Gastroesophageal sphincter (tissue), 4 donors: ENCODE measurements at regions not wholly inside any gene's neighbourhood (a gene's known extent, or its start where the extent isn't known, plus 50 kb on each side); places are given as distances from the start of the nearest gene placed in this dataset.

Experiments
- ATAC-seq: fragments of 150-250 bp; one replicate; pipeline ENCODE4 v1.9.1; 2016; ENCODE audit warnings: mild to moderate bottlenecking, moderate library complexity
- H3K27ac ChIP-seq, 4 donors: fragments of 200-600 bp; sonication (generic) in 3 of 4; 1 replicate in 3 of 4; 2 replicates in 1 of 4; pipeline ENCODE4 v1.5.1; 2016 to 2019
- H3K27me3 ChIP-seq: fragments of 200-600 bp; sonication (generic); one replicate; pipeline ENCODE4 v1.5.1; 2019
- H3K36me3 ChIP-seq, 2 donors: fragments of 200-600 bp; sonication (generic); one replicate each; pipeline ENCODE4 v1.5.1; 2019; ENCODE audit warnings: control low read depth in 1 of 2
- H3K4me1 ChIP-seq, 3 donors: fragments of 200-600 bp; sonication (generic); 1 replicate in 2 of 3; 2 replicates in 1 of 3; pipeline ENCODE4 v1.5.1; 2016 to 2019; ENCODE audit warnings: control low read depth in 2 of 3
- H3K4me3 ChIP-seq, 2 donors: fragments of 200-600 bp; sonication (generic); one replicate each; pipeline ENCODE4 v1.5.1; 2019; ENCODE audit warnings: mild to moderate bottlenecking in 1 of 2, moderate library complexity in 1 of 2
- H3K9me3 ChIP-seq, 3 donors: fragments of 200-600 bp; sonication (generic); one replicate each; pipeline ENCODE4 v1.5.1; 2017 to 2019; ENCODE audit warnings: control low read depth in 2 of 3
- EP300 ChIP-seq: sonication (generic); formaldehyde crosslinking; IDR thresholded peaks from one replicate; pipeline ENCODE4 v1.6.1; 2017; ENCODE audit warnings: antibody characterized with exemption, mild to moderate bottlenecking
- POLR2A ChIP-seq, 2 donors: fragments of 450-650 bp; IDR thresholded peaks; one replicate each; pipeline ENCODE4 v1.6.1; 2017; ENCODE audit warnings: antibody characterized with exemption in 2 of 2, mild to moderate bottlenecking in 2 of 2, moderate library complexity in 1 of 2
- POLR2AphosphoS5 ChIP-seq: sonication (generic); formaldehyde crosslinking; IDR thresholded peaks from one replicate; pipeline ENCODE4 v1.6.1; 2017; ENCODE audit warnings: antibody characterized with exemption
- WGBS, 2 donors: methylation state at CpG; one replicate each; pipeline ENCODE4 v1.1.5; 2018; ENCODE audit warnings: low coverage in 1 of 2; 5-methylcytosine and 5-hydroxymethylcytosine counted together
- TF ChIP-seq, protein P1 (sequence below), 4 experiments: fragments of 200-600 bp in 2 of 4; fragments of 450-650 bp in 2 of 4; sonication (generic) in 1 of 4; IDR thresholded peaks; one replicate each; pipeline ENCODE4 v1.5.1; 2017 to 2019; ENCODE audit warnings: antibody characterized with exemption in 4 of 4, mild to moderate bottlenecking in 2 of 4, moderate library complexity in 2 of 4

DNA sequence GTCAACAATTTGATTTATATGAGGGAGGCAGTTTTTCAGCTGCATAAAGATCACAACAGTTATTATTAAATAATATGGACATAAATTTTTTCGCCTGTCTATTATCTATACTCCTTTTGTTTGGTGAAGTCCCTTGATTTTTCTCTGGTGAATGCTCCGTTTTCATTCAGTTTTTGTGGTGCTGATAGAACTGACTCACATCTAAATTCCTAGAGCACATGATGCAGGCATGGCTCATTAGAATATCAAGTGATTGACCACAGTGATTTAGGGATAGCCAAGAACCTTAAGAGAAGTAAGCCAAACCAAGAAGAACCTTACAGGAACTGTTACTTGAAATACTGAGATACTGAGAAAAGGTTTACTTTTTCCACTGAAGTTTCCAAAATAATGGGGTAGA, 208.9 kb downstream of the PRR20E start:
- no peaks in the 10 kb centered on the region for H3K4me1 ChIP-seq
- no peak overlapping the region for H3K4me3 ChIP-seq
- TF ChIP-seq, protein P1, sequence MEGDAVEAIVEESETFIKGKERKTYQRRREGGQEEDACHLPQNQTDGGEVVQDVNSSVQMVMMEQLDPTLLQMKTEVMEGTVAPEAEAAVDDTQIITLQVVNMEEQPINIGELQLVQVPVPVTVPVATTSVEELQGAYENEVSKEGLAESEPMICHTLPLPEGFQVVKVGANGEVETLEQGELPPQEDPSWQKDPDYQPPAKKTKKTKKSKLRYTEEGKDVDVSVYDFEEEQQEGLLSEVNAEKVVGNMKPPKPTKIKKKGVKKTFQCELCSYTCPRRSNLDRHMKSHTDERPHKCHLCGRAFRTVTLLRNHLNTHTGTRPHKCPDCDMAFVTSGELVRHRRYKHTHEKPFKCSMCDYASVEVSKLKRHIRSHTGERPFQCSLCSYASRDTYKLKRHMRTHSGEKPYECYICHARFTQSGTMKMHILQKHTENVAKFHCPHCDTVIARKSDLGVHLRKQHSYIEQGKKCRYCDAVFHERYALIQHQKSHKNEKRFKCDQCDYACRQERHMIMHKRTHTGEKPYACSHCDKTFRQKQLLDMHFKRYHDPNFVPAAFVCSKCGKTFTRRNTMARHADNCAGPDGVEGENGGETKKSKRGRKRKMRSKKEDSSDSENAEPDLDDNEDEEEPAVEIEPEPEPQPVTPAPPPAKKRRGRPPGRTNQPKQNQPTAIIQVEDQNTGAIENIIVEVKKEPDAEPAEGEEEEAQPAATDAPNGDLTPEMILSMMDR (IDR thresholded peaks at IDR 0.05), result no peak
- TF ChIP-seq POLR2AphosphoS5, result no peak
- TF ChIP-seq POLR2A (IDR thresholded peaks at IDR 0.05), result no peak
- TF ChIP-seq EP300, result no peak
- H3K27me3 ChIP-seq, result no peaks in the 10 kb centered on the region
- ATAC-seq, result no peak
- WGBS, 2 donors, result 64 to 94% methylated on average over 2 of the region's 2 CpGs
- H3K27ac ChIP-seq, result no peak overlapping the region
- H3K9me3 ChIP-seq, result no peaks in the 10 kb centered on the region
- H3K36me3 ChIP-seq, result no peaks in the 10 kb centered on the region

DNA sequence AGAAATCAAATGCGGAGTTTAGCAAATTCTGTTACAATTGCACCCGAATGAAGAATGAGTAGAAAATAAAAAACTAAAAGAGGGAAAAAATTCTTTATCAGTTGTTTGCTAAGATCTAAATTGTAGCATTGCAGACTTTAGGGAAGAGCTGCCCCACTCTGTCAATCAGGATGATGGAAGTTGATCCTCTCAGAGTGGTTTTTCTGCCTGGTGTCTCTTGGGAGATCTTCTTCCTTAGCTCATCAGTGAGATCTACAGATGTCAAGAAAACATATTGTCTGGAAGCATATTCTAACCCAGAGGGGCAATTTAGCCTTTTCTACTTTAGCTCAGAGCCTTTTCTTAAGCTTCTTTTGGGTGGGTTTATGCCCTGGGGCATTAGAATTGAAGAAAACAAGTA, 223.2 kb upstream of the PCDH17 start:
- Histone ChIP-seq H3K4me1 (no peaks in the 10 kb centered on the region), H3K9me3 (no peaks in the 10 kb centered on the region), H3K27ac (no peak overlapping the region), H3K36me3 (no peaks in the 10 kb centered on the region), H3K4me3 (no peak overlapping the region), H3K27me3 (no peaks in the 10 kb centered on the region)
- WGBS, 2 donors, result 75 to 92% methylated on average over 1 to 2 of the region's 2 CpGs
- TF ChIP-seq POLR2A (IDR thresholded peaks at IDR 0.05), result no peak
- TF ChIP-seq, protein P1 (IDR thresholded peaks at IDR 0.05), result no peak
- TF ChIP-seq EP300, result no peak
- TF ChIP-seq POLR2AphosphoS5, result no peak
- ATAC-seq, result no peak

DNA sequence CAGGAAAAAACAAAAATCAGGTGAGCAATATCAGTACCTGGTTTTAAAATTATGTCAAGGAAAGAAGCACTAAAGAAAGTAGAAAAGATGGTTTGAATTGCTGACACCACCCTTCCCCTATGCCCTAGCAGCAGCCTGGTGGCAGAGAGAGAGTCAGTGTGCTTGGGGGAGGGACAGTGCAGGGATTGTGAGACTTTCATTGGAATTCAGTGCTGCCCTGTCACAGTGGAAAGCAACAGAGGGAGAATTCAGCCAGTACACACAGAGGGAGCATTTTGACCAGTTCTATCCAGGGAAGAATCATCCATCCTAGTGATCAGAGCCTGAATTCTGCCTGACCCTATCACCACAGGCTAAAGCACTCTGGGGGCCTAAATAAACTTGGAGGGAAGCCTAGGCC, 222.4 kb upstream of the PCDH17 start:
- Histone ChIP-seq H3K4me3 (no peak overlapping the region), H3K27ac (no peak overlapping the region), H3K4me1 (no peaks in the 10 kb centered on the region), H3K36me3 (no peaks in the 10 kb centered on the region), H3K27me3 (no peaks in the 10 kb centered on the region), H3K9me3 (no peaks in the 10 kb centered on the region)
- ATAC-seq, result no peak
- no peak for TF ChIP-seq POLR2AphosphoS5
- TF ChIP-seq, protein P1 (IDR thresholded peaks at IDR 0.05), result no peak
- TF ChIP-seq POLR2A (IDR thresholded peaks at IDR 0.05), result no peak
- TF ChIP-seq EP300, result no peak

DNA sequence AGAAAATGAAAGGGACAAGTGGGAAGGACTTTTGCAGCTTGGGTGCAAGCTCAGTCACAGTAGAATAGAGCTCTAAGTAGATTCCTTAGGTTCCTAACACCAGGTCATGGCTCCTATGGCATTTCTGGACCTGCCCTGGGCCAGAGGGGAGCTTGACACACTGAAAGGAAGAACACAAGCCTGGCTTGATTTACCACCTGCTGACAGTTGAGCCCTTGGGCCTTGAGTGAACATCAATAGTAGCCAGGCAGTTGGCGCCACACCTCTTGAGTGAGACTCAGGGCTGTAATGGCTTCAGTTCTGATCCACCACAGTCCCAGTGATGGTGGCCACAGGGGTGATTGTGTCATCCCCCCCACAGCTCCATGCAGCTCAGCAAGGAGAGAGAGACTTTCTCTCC, 221.9 kb upstream of the PCDH17 start:
- ATAC-seq, result no peak
- no peaks in the 10 kb centered on the region for H3K36me3 ChIP-seq
- H3K27ac ChIP-seq, result no peak overlapping the region
- H3K4me1 ChIP-seq, result no peaks in the 10 kb centered on the region
- no peaks in the 10 kb centered on the region for H3K9me3 ChIP-seq
- WGBS, 2 donors, result no CpG with 5 or more reads among the region's 1 CpG
- no peaks in the 10 kb centered on the region for H3K27me3 ChIP-seq
- no peak overlapping the region for H3K4me3 ChIP-seq
- TF ChIP-seq POLR2AphosphoS5, result no peak
- TF ChIP-seq EP300, result no peak
- no peak for TF ChIP-seq POLR2A (IDR thresholded peaks at IDR 0.05)
- TF ChIP-seq, protein P1 (IDR thresholded peaks at IDR 0.05), result no peak

DNA sequence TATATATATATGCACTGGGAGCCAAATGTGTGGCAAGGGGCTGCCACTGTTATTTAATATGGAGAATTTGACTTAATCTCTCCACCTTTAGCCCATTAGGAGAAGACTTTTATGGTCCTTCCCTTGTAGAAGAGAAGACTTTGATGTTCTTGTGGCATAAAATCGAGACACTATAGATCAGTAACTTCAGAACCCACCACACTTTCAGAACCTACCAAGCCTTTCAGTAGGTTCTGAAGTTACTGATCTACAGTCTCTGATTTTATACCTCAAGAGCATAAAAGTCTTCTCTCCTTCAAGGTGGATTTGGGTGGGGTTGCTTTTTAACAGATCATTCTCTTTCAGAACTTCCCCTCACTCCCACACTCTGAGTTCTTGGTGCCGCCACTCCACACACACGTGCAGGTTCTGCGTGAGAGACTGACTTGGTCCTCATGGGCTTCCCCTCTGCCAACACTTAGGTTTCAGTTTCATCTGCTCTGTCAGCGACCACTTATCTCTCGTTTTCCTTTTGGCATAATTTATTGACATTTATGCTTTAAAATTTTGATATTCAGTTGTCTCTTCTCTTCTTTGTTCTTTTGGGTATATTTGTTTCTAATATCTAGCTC, 213.4 kb upstream of the PCDH17 start:
- Histone ChIP-seq H3K27ac (no peak overlapping the region), H3K36me3 (no peaks in the 10 kb centered on the region), H3K4me1 (no peaks in the 10 kb centered on the region), H3K27me3 (no peaks in the 10 kb centered on the region), H3K9me3 (no peaks in the 10 kb centered on the region), H3K4me3 (no peak overlapping the region)
- 78 to 81% methylated on average over 6 of the region's 6 CpGs for WGBS, 2 donors
- ATAC-seq, result no peak
- TF ChIP-seq POLR2AphosphoS5, result no peak
- TF ChIP-seq, protein P1 (IDR thresholded peaks at IDR 0.05), result no peak
- TF ChIP-seq POLR2A (IDR thresholded peaks at IDR 0.05), result no peak
- TF ChIP-seq EP300, result no peak
